Mesenchymal stem cell (in vitro differentiated cells and primary cell): ENCODE measurements at regions not wholly inside any gene's neighbourhood (a gene's known extent, or its start where the extent isn't known, plus 50 kb on each side); places are given as distances from the start of the nearest gene placed in this dataset.

ENCODE experiments used
- DNase-seq: peaks from one replicate; pipeline ENCODE4 v3.0.0-alpha.2; 2013
- H2AFZ ChIP-seq: one replicate; pipeline ENCODE4 v1.6.1; 2013; ENCODE audit warnings: low read depth, mild to moderate bottlenecking, control low read depth, inconsistent platforms, low read length, moderate library complexity
- H2AK5ac ChIP-seq: 2 replicates; pipeline ENCODE4 v1.6.1; 2013; ENCODE audit warnings: low read length, moderate library complexity, mild to moderate bottlenecking, inconsistent platforms; ENCODE audit not compliant: severe bottlenecking
- H2BK120ac ChIP-seq: one replicate; pipeline ENCODE4 v1.6.1; 2013; ENCODE audit warnings: low read depth, mild to moderate bottlenecking, inconsistent platforms, low read length, moderate library complexity
- H2BK12ac ChIP-seq, 2 experiments: one replicate each; pipeline ENCODE4 v1.6.1; 2013; ENCODE audit warnings: inconsistent platforms in 2 of 2, low read length in 2 of 2, mild to moderate bottlenecking in 2 of 2, moderate library complexity in 2 of 2, control low read depth in 1 of 2
- H2BK15ac ChIP-seq: one replicate; pipeline ENCODE4 v1.6.1; 2013; ENCODE audit warnings: mild to moderate bottlenecking, low read depth, inconsistent platforms; ENCODE audit not compliant: poor library complexity, severe bottlenecking
- H2BK5ac ChIP-seq: 2 replicates; pipeline ENCODE4 v1.6.1; 2013; ENCODE audit warnings: low read depth, mild to moderate bottlenecking, low read length, control low read depth, inconsistent platforms; ENCODE audit not compliant: poor library complexity, severe bottlenecking
- H3K14ac ChIP-seq, 2 experiments: one replicate each; pipeline ENCODE4 v1.6.1; 2013; ENCODE audit warnings: inconsistent platforms in 2 of 2, low read length in 2 of 2, control low read depth in 1 of 2, mild to moderate bottlenecking in 1 of 2, moderate library complexity in 1 of 2
- H3K18ac ChIP-seq, 2 experiments: one replicate each; pipeline ENCODE4 v1.6.1; 2013; ENCODE audit warnings: inconsistent platforms in 2 of 2, low read length in 2 of 2, control low read depth in 1 of 2, low read depth in 1 of 2, mild to moderate bottlenecking in 1 of 2
- H3K23ac ChIP-seq, 2 experiments: one replicate each; pipeline ENCODE4 v1.6.1; 2013; ENCODE audit warnings: inconsistent platforms in 2 of 2, low read length in 2 of 2, mild to moderate bottlenecking in 2 of 2, moderate library complexity in 2 of 2, control low read depth in 1 of 2
- H3K27ac ChIP-seq: 2 replicates; pipeline ENCODE4 v1.5.1; 2013; ENCODE audit warnings: mild to moderate bottlenecking, moderate library complexity, low read length, control low read depth, inconsistent platforms; ENCODE audit not compliant: poor library complexity, severe bottlenecking
- H3K27me3 ChIP-seq, 2 experiments: 2 replicates each; pipeline versions ENCODE4 v1.6.1 to v1.7.0; 2013; ENCODE audit warnings: low read length in 2 of 2, mild to moderate bottlenecking in 2 of 2, moderate library complexity in 2 of 2, control low read depth in 1 of 2, inconsistent platforms in 1 of 2; ENCODE audit not compliant: control insufficient read depth in 1 of 2, insufficient read depth in 1 of 2
- H3K36me3 ChIP-seq, 2 experiments: 2 replicates each; pipeline versions ENCODE4 v1.6.1 to v1.7.0; 2013; ENCODE audit warnings: low read length in 2 of 2, control low read depth in 1 of 2, inconsistent platforms in 1 of 2, low read depth in 1 of 2, mild to moderate bottlenecking in 1 of 2; ENCODE audit not compliant: insufficient read depth in 2 of 2, control insufficient read depth in 1 of 2
- H3K4ac ChIP-seq, 2 experiments: one replicate each; pipeline ENCODE4 v1.6.1; 2013; ENCODE audit warnings: inconsistent platforms in 2 of 2, low read length in 2 of 2, mild to moderate bottlenecking in 2 of 2, moderate library complexity in 2 of 2, control low read depth in 1 of 2, low read depth in 1 of 2
- H3K4me1 ChIP-seq: 2 replicates; pipeline ENCODE4 v1.6.1; 2013; ENCODE audit warnings: low read depth, low read length, control low read depth; ENCODE audit not compliant: control insufficient read depth, insufficient read depth
- H3K4me2 ChIP-seq: 2 replicates; pipeline ENCODE4 v1.6.1; 2013; ENCODE audit warnings: low read length, mild to moderate bottlenecking, inconsistent platforms; ENCODE audit not compliant: poor library complexity, severe bottlenecking
- H3K4me3 ChIP-seq, 2 experiments: 2 replicates each; pipeline versions ENCODE4 v1.5.1 to v1.7.0; 2013; ENCODE audit warnings: low read length in 2 of 2, mild to moderate bottlenecking in 2 of 2, control low read depth in 1 of 2, low read depth in 1 of 2; ENCODE audit not compliant: insufficient read depth in 1 of 2
- H3K79me1 ChIP-seq: replicated peaks from 2 replicates; pipeline ENCODE4 v1.6.1; 2013; ENCODE audit warnings: mild to moderate bottlenecking, control low read depth, low read length, inconsistent platforms; ENCODE audit not compliant: poor library complexity, severe bottlenecking
- H3K9ac ChIP-seq: 2 replicates; pipeline ENCODE4 v1.7.0; 2013; ENCODE audit warnings: mild to moderate bottlenecking, low read length, moderate library complexity
- H3K9me3 ChIP-seq: 2 replicates; pipeline ENCODE4 v1.7.0; 2013; ENCODE audit warnings: mild to moderate bottlenecking, low read length; ENCODE audit not compliant: control insufficient read depth
- H4K8ac ChIP-seq: one replicate; pipeline ENCODE4 v1.6.1; 2013; ENCODE audit warnings: inconsistent platforms, mild to moderate bottlenecking, low read length, moderate library complexity
- H4K91ac ChIP-seq: one replicate; pipeline ENCODE4 v1.6.1; 2013; ENCODE audit warnings: mild to moderate bottlenecking, low read length, inconsistent platforms
- WGBS: methylation state at CpG from one replicate; pipeline ENCODE4 v1.1.7; 2013; ENCODE audit warnings: mixed read lengths; 5-methylcytosine and 5-hydroxymethylcytosine counted together

DNA sequence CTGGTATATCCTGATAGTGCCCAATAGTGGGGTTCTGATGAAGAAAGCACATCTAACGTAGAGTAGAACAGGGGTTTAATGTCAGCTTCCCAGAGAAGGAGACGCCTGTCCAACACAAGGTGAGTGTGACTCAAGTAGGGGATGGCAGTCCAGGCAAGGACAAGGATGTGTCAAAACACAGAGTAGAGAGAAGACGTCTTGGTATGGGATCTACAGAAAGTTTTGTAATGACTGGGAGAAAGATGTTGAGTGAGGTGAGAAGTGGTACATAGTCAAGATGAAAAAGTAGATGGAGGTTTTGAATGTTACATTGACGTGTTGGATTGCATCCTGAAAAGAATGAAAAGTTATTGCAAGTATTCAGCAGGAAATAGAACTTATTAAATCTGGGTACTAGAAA lies 124.4 kb downstream of the TMA16 start:
- Histone ChIP-seq H2BK15ac (no peak overlapping the region), H3K4me1 (no peaks in the 10 kb centered on the region), H4K91ac (no peak overlapping the region), H2AK5ac (no peak overlapping the region), H2BK120ac (no peak overlapping the region), H2AFZ (no peak overlapping the region), H2BK5ac (no peak overlapping the region), H3K9me3 (no peaks in the 10 kb centered on the region), H3K18ac (no peak overlapping the region), H3K27me3 (no peaks in the 10 kb centered on the region), H3K27ac (no peak overlapping the region), H3K4me3 (no peak overlapping the region), H3K4me2 (no peak overlapping the region), H3K23ac (no peak overlapping the region), H3K79me1 (no peaks in the 10 kb centered on the region), H3K4ac (no peak overlapping the region), H3K36me3 (no peaks in the 10 kb centered on the region), H3K14ac (no peak overlapping the region), H4K8ac (no peak overlapping the region), H3K9ac (no peak overlapping the region), H2BK12ac (no peak overlapping the region)
- WGBS = 85% methylated on average over 4 of the region's 4 CpGs
- DNase-seq = no peak

- no peak for DNase-seq
- no peaks in the 10 kb centered on the region for H3K9me3 ChIP-seq
- no peak overlapping the region for H4K8ac ChIP-seq
- H2BK12ac ChIP-seq = no peak overlapping the region
- H2AK5ac ChIP-seq = no peak overlapping the region
- H2BK120ac ChIP-seq = no peak overlapping the region
- no peak overlapping the region for H3K27ac ChIP-seq
- H3K14ac ChIP-seq = no peak overlapping the region
- no peak overlapping the region for H2AFZ ChIP-seq
- H3K4ac ChIP-seq = no peak overlapping the region
- H3K4me2 ChIP-seq = no peak overlapping the region
- no peak overlapping the region for H3K9ac ChIP-seq
- H3K23ac ChIP-seq = no peak overlapping the region
- H3K4me3 ChIP-seq = no peak overlapping the region
- no peaks in the 10 kb centered on the region for H3K27me3 ChIP-seq
- H2BK15ac ChIP-seq = no peak overlapping the region
- H3K18ac ChIP-seq = no peak overlapping the region
- H2BK5ac ChIP-seq = no peak overlapping the region
- H3K79me1 ChIP-seq = no peaks in the 10 kb centered on the region
- no peak overlapping the region for H4K91ac ChIP-seq
- H3K36me3 ChIP-seq = no peaks in the 10 kb centered on the region
- H3K4me1 ChIP-seq = no peaks in the 10 kb centered on the region
- WGBS = no CpG with 5 or more reads among the region's 2 CpGs
Observed at GRCh38 chr4:163620738-163621137, 126.2 kb downstream of the TMA16 start.

DNA sequence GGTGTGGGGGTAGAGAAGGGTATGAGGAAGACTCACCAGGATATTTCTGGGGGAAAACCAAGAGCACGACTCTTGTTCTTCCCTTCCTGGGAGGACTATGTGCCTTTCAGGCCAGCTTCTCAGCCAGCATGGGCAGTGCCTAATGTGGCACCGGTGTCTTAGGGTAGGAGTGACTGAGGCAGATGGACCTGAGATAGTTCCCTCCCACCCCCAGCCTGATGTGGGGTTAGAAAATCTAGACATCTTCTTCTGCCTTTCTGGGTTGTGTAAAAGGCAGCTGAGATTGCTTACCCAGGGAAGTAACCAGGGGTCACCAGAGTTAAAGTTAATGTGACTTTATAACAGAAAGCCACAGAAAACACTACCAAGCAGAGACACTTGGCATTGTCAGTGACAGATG lies 127.3 kb downstream of the TMA16 start:
- no peak overlapping the region for H4K91ac ChIP-seq
- H3K79me1 ChIP-seq = no peaks in the 10 kb centered on the region
- no peak overlapping the region for H3K4ac ChIP-seq
- no peak overlapping the region for H3K27ac ChIP-seq
- H2BK5ac ChIP-seq = no peak overlapping the region
- 67% methylated on average over 2 of the region's 2 CpGs for WGBS
- H3K9ac ChIP-seq = no peak overlapping the region
- H3K4me3 ChIP-seq = no peak overlapping the region
- no peak overlapping the region for H3K23ac ChIP-seq
- no peaks in the 10 kb centered on the region for H3K27me3 ChIP-seq
- no peak overlapping the region for H3K14ac ChIP-seq
- no peak overlapping the region for H2AFZ ChIP-seq
- H3K4me2 ChIP-seq = no peak overlapping the region
- no peak overlapping the region for H2BK120ac ChIP-seq
- H3K18ac ChIP-seq = no peak overlapping the region
- no peaks in the 10 kb centered on the region for H3K9me3 ChIP-seq
- no peak overlapping the region for H2BK15ac ChIP-seq
- H3K36me3 ChIP-seq = no peaks in the 10 kb centered on the region
- no peak overlapping the region for H2AK5ac ChIP-seq
- no peak overlapping the region for H4K8ac ChIP-seq
- no peaks in the 10 kb centered on the region for H3K4me1 ChIP-seq
- DNase-seq = no peak
- H2BK12ac ChIP-seq = no peak overlapping the region

GRCh38 chr4:163622379-163623035 lies 128.0 kb downstream of the TMA16 start:
- H3K9me3 ChIP-seq = no peaks in the 10 kb centered on the region
- H3K9ac ChIP-seq = no peak overlapping the region
- H4K8ac ChIP-seq = no peak overlapping the region
- H3K27me3 ChIP-seq = no peaks in the 10 kb centered on the region
- no peaks in the 10 kb centered on the region for H3K36me3 ChIP-seq
- no peak overlapping the region for H2AFZ ChIP-seq
- WGBS = 94% methylated on average over 5 of the region's 5 CpGs
- no peak overlapping the region for H3K23ac ChIP-seq
- no peaks in the 10 kb centered on the region for H3K4me1 ChIP-seq
- no peak overlapping the region for H4K91ac ChIP-seq
- H3K18ac ChIP-seq = no peak overlapping the region
- no peak overlapping the region for H2BK120ac ChIP-seq
- H3K4me2 ChIP-seq = no peak overlapping the region
- H3K4me3 ChIP-seq = no peak overlapping the region
- H2BK15ac ChIP-seq = no peak overlapping the region
- no peak for DNase-seq
- H2AK5ac ChIP-seq = no peak overlapping the region
- H3K27ac ChIP-seq = no peak overlapping the region
- H2BK5ac ChIP-seq = no peak overlapping the region
- no peak overlapping the region for H3K14ac ChIP-seq
- no peak overlapping the region for H3K4ac ChIP-seq
- H2BK12ac ChIP-seq = no peak overlapping the region
- no peaks in the 10 kb centered on the region for H3K79me1 ChIP-seq
